ENCODE measurements at regions not wholly inside any gene's neighbourhood (a gene's known extent, or its start where the extent isn't known, plus 50 kb on each side); places are given as distances from the start of the nearest gene placed in this dataset.
"Not testable (repeated sequence)": the region's sequence is repeated elsewhere in the genome, so short reads cannot be mapped to it uniquely, and the experiment has no call there.

DNA sequence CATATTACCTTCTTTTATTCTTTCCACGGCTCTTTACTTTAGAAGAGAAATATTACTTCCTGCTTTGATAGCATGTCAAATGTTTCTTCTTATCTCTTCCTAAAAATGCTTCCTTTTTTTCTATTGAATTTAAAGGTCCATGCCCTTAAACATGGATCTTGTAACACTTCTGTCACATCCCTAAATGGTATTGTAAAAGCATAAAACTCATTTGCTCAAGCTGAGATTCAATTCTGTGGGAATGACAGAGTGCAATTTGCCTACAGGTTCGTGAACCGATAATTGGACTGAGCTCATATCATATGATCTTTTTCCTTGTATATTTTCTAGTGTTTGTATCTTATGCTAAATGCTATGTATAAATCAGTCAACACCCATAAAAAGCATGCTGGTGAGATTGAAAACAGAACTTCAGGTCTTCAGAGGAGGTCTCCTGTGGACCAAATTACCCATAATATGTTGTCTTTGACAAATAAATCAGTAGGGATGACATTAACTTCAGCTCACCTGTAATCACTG, 429.3 kb downstream of the TMEM232 start:
- no peaks in the 10 kb centered on the region for H3K27me3 ChIP-seq (ENCODE audit: control insufficient read depth, insufficient read depth, low read length)
- no peak overlapping the region for H3K4me3 ChIP-seq (ENCODE audit: low read length)
- no peaks in the 10 kb centered on the region for H3K36me3 Mint-ChIP-seq
- intact Hi-C loops (cut with micrococcal nuclease): no loop called here
- H3K4me3 Mint-ChIP-seq: no peak overlapping the region
- no peaks in the 10 kb centered on the region for H3K4me1 ChIP-seq (ENCODE audit: control insufficient read depth, insufficient read depth, low read length)
- peaks cover 6 to 9% of the 10 kb centered on the region in 2 donors for H3K9me3 Mint-ChIP-seq
- H3K27me3 Mint-ChIP-seq (ENCODE audit: low read depth in 2 of 2): no peaks in the 10 kb centered on the region
- H3K27ac ChIP-seq (ENCODE audit: low read length): no peak overlapping the region
- H3K9me3 ChIP-seq (ENCODE audit: control insufficient read depth, insufficient read depth, low read length): no peaks in the 10 kb centered on the region
- TF ChIP-seq, protein P1, sequence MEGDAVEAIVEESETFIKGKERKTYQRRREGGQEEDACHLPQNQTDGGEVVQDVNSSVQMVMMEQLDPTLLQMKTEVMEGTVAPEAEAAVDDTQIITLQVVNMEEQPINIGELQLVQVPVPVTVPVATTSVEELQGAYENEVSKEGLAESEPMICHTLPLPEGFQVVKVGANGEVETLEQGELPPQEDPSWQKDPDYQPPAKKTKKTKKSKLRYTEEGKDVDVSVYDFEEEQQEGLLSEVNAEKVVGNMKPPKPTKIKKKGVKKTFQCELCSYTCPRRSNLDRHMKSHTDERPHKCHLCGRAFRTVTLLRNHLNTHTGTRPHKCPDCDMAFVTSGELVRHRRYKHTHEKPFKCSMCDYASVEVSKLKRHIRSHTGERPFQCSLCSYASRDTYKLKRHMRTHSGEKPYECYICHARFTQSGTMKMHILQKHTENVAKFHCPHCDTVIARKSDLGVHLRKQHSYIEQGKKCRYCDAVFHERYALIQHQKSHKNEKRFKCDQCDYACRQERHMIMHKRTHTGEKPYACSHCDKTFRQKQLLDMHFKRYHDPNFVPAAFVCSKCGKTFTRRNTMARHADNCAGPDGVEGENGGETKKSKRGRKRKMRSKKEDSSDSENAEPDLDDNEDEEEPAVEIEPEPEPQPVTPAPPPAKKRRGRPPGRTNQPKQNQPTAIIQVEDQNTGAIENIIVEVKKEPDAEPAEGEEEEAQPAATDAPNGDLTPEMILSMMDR (IDR thresholded peaks at IDR 0.05): no peak
- ATAC-seq: no peak
- WGBS (ENCODE audit: insufficient coverage): 0% methylated on average over 1 of the region's 3 CpGs
- H3K27ac Mint-ChIP-seq: no peak overlapping the region
- H3K4me1 Mint-ChIP-seq: no peaks in the 10 kb centered on the region
- no peak for DNase-seq
- H3K36me3 ChIP-seq (ENCODE audit: control insufficient read depth, insufficient read depth, low read length): no peaks in the 10 kb centered on the region

DNA sequence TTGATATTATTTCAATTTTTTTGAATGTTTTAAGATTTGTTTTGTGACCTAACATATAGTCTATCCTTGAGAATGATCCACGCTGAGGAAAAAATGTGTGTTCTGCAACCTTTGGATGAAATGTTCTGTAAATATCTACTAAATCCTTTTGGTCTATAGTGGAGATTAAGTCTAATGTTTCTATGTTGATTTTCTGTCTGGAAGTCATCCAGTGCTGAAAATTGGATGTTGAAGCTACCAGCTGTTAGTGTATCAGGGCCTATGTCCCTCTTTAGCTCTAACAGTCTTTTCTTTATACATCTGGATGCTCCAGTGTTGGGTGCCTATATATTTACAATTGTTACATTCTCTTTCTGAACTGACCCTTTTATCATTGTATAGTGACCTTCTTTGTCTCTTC, 422.3 kb downstream of the TMEM232 start:
- Mint-ChIP-seq H3K27me3 (ENCODE audit: low read depth in 2 of 2) (no peaks in the 10 kb centered on the region), H3K36me3 (peaks cover 8% of the 10 kb centered on the region), H3K9me3 (peaks cover 13 to 17% of the 10 kb centered on the region in 2 donors), H3K4me1 (no peaks in the 10 kb centered on the region), H3K4me3 (no peak overlapping the region), H3K27ac (no peak overlapping the region)
- TF ChIP-seq, protein P1 (IDR thresholded peaks at IDR 0.05): no peak
- H3K36me3 ChIP-seq (ENCODE audit: control insufficient read depth, insufficient read depth, low read length): no peaks in the 10 kb centered on the region
- intact Hi-C loops (cut with micrococcal nuclease): no loop called here
- no peaks in the 10 kb centered on the region for H3K27me3 ChIP-seq (ENCODE audit: control insufficient read depth, insufficient read depth, low read length)
- peaks cover 5% of the 10 kb centered on the region for H3K9me3 ChIP-seq (ENCODE audit: control insufficient read depth, insufficient read depth, low read length)
- ATAC-seq (no peak), DNase-seq (no peak)
- H3K4me1 ChIP-seq (ENCODE audit: control insufficient read depth, insufficient read depth, low read length): no peaks in the 10 kb centered on the region
- WGBS (ENCODE audit: insufficient coverage): 89% methylated on average over 1 of the region's 1 CpG
- H3K4me3 ChIP-seq (ENCODE audit: low read length): no peak overlapping the region
- no peak overlapping the region for H3K27ac ChIP-seq (ENCODE audit: low read length)

DNA sequence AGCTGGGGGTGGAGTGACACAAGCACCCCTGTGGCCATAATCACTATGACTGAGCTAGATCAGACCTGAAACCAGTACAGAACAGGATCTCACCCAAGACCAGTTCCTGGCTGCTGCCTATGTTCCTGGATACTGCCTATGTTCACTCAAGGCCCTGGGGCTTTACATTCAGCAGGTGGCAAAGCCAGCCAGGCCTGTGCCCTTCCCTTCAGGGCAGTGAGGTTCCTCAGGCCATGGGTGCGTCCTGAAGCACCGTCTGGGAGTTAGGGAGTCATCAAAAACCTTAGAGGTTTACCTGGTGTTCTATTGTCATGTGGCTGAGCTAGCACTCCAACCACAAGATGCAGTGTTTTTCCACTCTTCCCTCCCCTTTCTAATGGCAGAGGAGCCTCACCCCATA, 419.8 kb downstream of the TMEM232 start:
- no peaks in the 10 kb centered on the region for H3K27me3 ChIP-seq (ENCODE audit: control insufficient read depth, insufficient read depth, low read length)
- H3K27ac ChIP-seq (ENCODE audit: low read length): no peak overlapping the region
- TF ChIP-seq, protein P1 (IDR thresholded peaks at IDR 0.05): no peak
- H3K36me3 ChIP-seq (ENCODE audit: control insufficient read depth, insufficient read depth, low read length): no peaks in the 10 kb centered on the region
- Mint-ChIP-seq H3K36me3 (peaks cover 8% of the 10 kb centered on the region), H3K9me3 (peaks cover 18 to 26% of the 10 kb centered on the region in 2 donors), H3K27me3 (ENCODE audit: low read depth in 2 of 2) (no peaks in the 10 kb centered on the region), H3K4me1 (no peaks in the 10 kb centered on the region), H3K4me3 (no peak overlapping the region), H3K27ac (no peak overlapping the region)
- intact Hi-C loops (cut with micrococcal nuclease): no loop called here
- no peak for ATAC-seq
- DNase-seq: no peak
- H3K4me1 ChIP-seq (ENCODE audit: control insufficient read depth, insufficient read depth, low read length): no peaks in the 10 kb centered on the region
- no peak overlapping the region for H3K4me3 ChIP-seq (ENCODE audit: low read length)
- peaks cover 5% of the 10 kb centered on the region for H3K9me3 ChIP-seq (ENCODE audit: control insufficient read depth, insufficient read depth, low read length)
- 93% methylated on average over 2 of the region's 2 CpGs for WGBS (ENCODE audit: insufficient coverage)

GRCh38 chr5:110309222-110309621, 417.2 kb downstream of the TMEM232 start:
- Histone ChIP-seq H3K27ac (ENCODE audit: low read length) (no peak overlapping the region), H3K4me3 (ENCODE audit: low read length) (no peak overlapping the region), H3K4me1 (ENCODE audit: control insufficient read depth, insufficient read depth, low read length) (no peaks in the 10 kb centered on the region), H3K36me3 (ENCODE audit: control insufficient read depth, insufficient read depth, low read length) (no peaks in the 10 kb centered on the region), H3K9me3 (ENCODE audit: control insufficient read depth, insufficient read depth, low read length) (peaks cover 5% of the 10 kb centered on the region), H3K27me3 (ENCODE audit: control insufficient read depth, insufficient read depth, low read length) (no peaks in the 10 kb centered on the region)
- no peak for DNase-seq
- no peaks in the 10 kb centered on the region for H3K27me3 Mint-ChIP-seq (ENCODE audit: low read depth in 2 of 2)
- peaks cover 8% of the 10 kb centered on the region for H3K36me3 Mint-ChIP-seq
- 88% methylated on average over 1 of the region's 1 CpG for WGBS (ENCODE audit: insufficient coverage)
- TF ChIP-seq, protein P1 (IDR thresholded peaks at IDR 0.05): no peak
- intact Hi-C loops (cut with micrococcal nuclease): no loop called here
- H3K27ac Mint-ChIP-seq: no peak overlapping the region
- H3K4me1 Mint-ChIP-seq: no peaks in the 10 kb centered on the region
- ATAC-seq: no peak
- peaks cover 16 to 31% of the 10 kb centered on the region in 2 donors for H3K9me3 Mint-ChIP-seq
- no peak overlapping the region for H3K4me3 Mint-ChIP-seq

- H3K27ac Mint-ChIP-seq; ATAC-seq; H3K27me3 Mint-ChIP-seq (ENCODE audit: low read depth in 2 of 2); intact Hi-C loops (cut with micrococcal nuclease); H3K36me3 ChIP-seq (ENCODE audit: control insufficient read depth, insufficient read depth, low read length); H3K4me3 ChIP-seq (ENCODE audit: low read length); H3K9me3 ChIP-seq (ENCODE audit: control insufficient read depth, insufficient read depth, low read length); H3K4me1 Mint-ChIP-seq; H3K4me3 Mint-ChIP-seq; H3K36me3 Mint-ChIP-seq; H3K4me1 ChIP-seq (ENCODE audit: control insufficient read depth, insufficient read depth, low read length); H3K27me3 ChIP-seq (ENCODE audit: control insufficient read depth, insufficient read depth, low read length); DNase-seq; H3K27ac ChIP-seq (ENCODE audit: low read length): not testable (repeated sequence)
- H3K9me3 Mint-ChIP-seq: peaks cover 4 to 15% of the 10 kb centered on the region in 2 donors
- WGBS (ENCODE audit: insufficient coverage): 8% methylated on average over 2 of the region's 3 CpGs
Observed at GRCh38 chr5:110316566-110316965, 409.9 kb downstream of the TMEM232 start.

All from natural killer cell (primary cell).